ENCODE measurements at regions not wholly inside any gene's neighbourhood (a gene's known extent, or its start where the extent isn't known, plus 50 kb on each side); places are given as distances from the start of the nearest gene placed in this dataset.

- POLR2A ChIA-PET: no interaction called here
- Histone ChIP-seq H3K9ac (ENCODE audit: low read length) (no peak overlapping the region), H2AFZ (ENCODE audit: insufficient read depth, low read depth, low read length, poor library complexity, severe bottlenecking) (no peak overlapping the region), H3K36me3 (replicated peaks in 1 of 2; ENCODE audit: control extremely low read depth in 1 of 2, control insufficient read depth in 1 of 2, extremely low read depth in 1 of 2, insufficient read depth in 2 of 2, low read length in 1 of 2) (no peaks in the 10 kb centered on the region), H3K79me2 (ENCODE audit: control insufficient read depth, insufficient read depth, low read length) (no peaks in the 10 kb centered on the region), H3K27me3 (replicated peaks in 1 of 4; ENCODE audit: control extremely low read depth in 1 of 4, control insufficient read depth in 3 of 4, insufficient read depth in 4 of 4, low read length in 3 of 4) (no peaks in the 10 kb centered on the region), H3K4me3 (ENCODE audit: control extremely low read depth in 1 of 5, extremely low read depth in 1 of 5, insufficient read depth in 1 of 5, low read depth in 2 of 5, low read length in 4 of 5) (no peak overlapping the region), H3K4me1 (ENCODE audit: control insufficient read depth in 2 of 2, insufficient read depth in 2 of 2, low read length in 2 of 2) (no peaks in the 10 kb centered on the region), H3K9me3 (ENCODE audit: control extremely low read depth in 1 of 3, control insufficient read depth in 2 of 3, insufficient read depth in 1 of 3, low read length in 2 of 3) (no peaks in the 10 kb centered on the region), H3K4me2 (replicated peaks; ENCODE audit: low read depth, low read length, poor library complexity, severe bottlenecking) (no peak overlapping the region), H4K20me1 (ENCODE audit: control insufficient read depth, insufficient read depth, low read length, poor library complexity, severe bottlenecking) (no peaks in the 10 kb centered on the region), H3K27ac (ENCODE audit: low read length in 2 of 2) (no peak overlapping the region)
- Mint-ChIP-seq H3K4me3 (no peak overlapping the region), H3K27me3 (peaks cover 21% of the 10 kb centered on the region), H3K27ac (no peak overlapping the region), H3K4me1 (no peaks in the 10 kb centered on the region), H3K9me3 (ENCODE audit: insufficient read depth) (no peaks in the 10 kb centered on the region)
- TF ChIP-seq EZH2 (IDR thresholded peaks at IDR 0.05; ENCODE audit: borderline replicate concordance, insufficient read depth, low read depth, low read length, poor library complexity, severe bottlenecking) (no peak), CTCF (IDR thresholded peaks at IDR 0.05) (no peak)
- ATAC-seq (ENCODE audit: low read depth) (no peak), DNase-seq (no peak)
- 80% methylated on average over 12 of the region's 13 CpGs for WGBS (ENCODE audit: insufficient coverage)
- intact Hi-C loops (cut with micrococcal nuclease): no loop called here
- CTCF ChIA-PET: no interaction called here
Measured at GRCh38 chr12:111216387-111217159, 152.3 kb downstream of the PHETA1 start.

- ATAC-seq (ENCODE audit: low read depth): no peak
- H3K9me3 Mint-ChIP-seq (ENCODE audit: insufficient read depth): no peaks in the 10 kb centered on the region
- no peak overlapping the region for H3K27ac ChIP-seq (ENCODE audit: low read length in 2 of 2)
- no peaks in the 10 kb centered on the region for H4K20me1 ChIP-seq (ENCODE audit: control insufficient read depth, insufficient read depth, low read length, poor library complexity, severe bottlenecking)
- H3K4me3 Mint-ChIP-seq: no peak overlapping the region
- no peaks in the 10 kb centered on the region for H3K4me1 Mint-ChIP-seq
- no peak overlapping the region for H3K4me3 ChIP-seq (ENCODE audit: control extremely low read depth in 1 of 5, extremely low read depth in 1 of 5, insufficient read depth in 1 of 5, low read depth in 2 of 5, low read length in 4 of 5)
- H3K9ac ChIP-seq (ENCODE audit: low read length): no peak overlapping the region
- H3K27me3 ChIP-seq (replicated peaks in 1 of 4; ENCODE audit: control extremely low read depth in 1 of 4, control insufficient read depth in 3 of 4, insufficient read depth in 4 of 4, low read length in 3 of 4): no peaks in the 10 kb centered on the region
- H3K36me3 ChIP-seq (replicated peaks in 1 of 2; ENCODE audit: control extremely low read depth in 1 of 2, control insufficient read depth in 1 of 2, extremely low read depth in 1 of 2, insufficient read depth in 2 of 2, low read length in 1 of 2): no peaks in the 10 kb centered on the region
- intact Hi-C loops (cut with micrococcal nuclease): no loop called here
- no peak overlapping the region for H3K27ac Mint-ChIP-seq
- no peak overlapping the region for H3K4me2 ChIP-seq (replicated peaks; ENCODE audit: low read depth, low read length, poor library complexity, severe bottlenecking)
- no peaks in the 10 kb centered on the region for H3K9me3 ChIP-seq (ENCODE audit: control extremely low read depth in 1 of 3, control insufficient read depth in 2 of 3, insufficient read depth in 1 of 3, low read length in 2 of 3)
- no peak for DNase-seq
- H3K79me2 ChIP-seq (ENCODE audit: control insufficient read depth, insufficient read depth, low read length): no peaks in the 10 kb centered on the region
- TF ChIP-seq CTCF (IDR thresholded peaks at IDR 0.05) (no peak), EZH2 (IDR thresholded peaks at IDR 0.05; ENCODE audit: borderline replicate concordance, insufficient read depth, low read depth, low read length, poor library complexity, severe bottlenecking) (no peak)
- ChIA-PET CTCF (no interaction called here), POLR2A (no interaction called here)
- H3K27me3 Mint-ChIP-seq: peaks cover 21% of the 10 kb centered on the region
- WGBS (ENCODE audit: insufficient coverage): 96% methylated on average over 9 of the region's 12 CpGs
- H3K4me1 ChIP-seq (ENCODE audit: control insufficient read depth in 2 of 2, insufficient read depth in 2 of 2, low read length in 2 of 2): no peaks in the 10 kb centered on the region
- no peak overlapping the region for H2AFZ ChIP-seq (ENCODE audit: insufficient read depth, low read depth, low read length, poor library complexity, severe bottlenecking)
Measured at GRCh38 chr12:111215881-111216280, 153.0 kb downstream of the PHETA1 start.
